ENCODE measurements at regions not wholly inside any gene's neighbourhood (a gene's known extent, or its start where the extent isn't known, plus 50 kb on each side); places are given as distances from the start of the nearest gene placed in this dataset.

DNA sequence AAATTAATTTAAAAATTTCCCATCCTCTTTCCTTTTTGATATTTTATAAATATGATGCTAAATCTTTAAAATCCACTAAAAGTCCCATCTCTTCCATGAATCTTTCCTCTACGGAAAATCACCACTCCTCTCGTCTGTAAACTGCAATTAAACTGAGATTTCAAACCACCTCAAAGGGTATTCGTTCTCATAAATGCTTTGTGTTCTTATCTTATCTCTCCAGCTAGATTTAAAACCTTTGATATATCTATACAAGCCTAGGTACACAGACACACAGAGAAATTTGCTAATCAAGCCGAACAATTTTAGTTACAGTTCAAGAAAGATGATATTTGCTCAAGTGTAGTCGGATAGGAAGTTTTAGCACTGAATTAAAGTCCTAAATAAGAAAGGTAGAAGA, 214.6 kb upstream of the PRDM1 start:
- H2AFZ ChIP-seq (ENCODE audit: low read depth) = no peak overlapping the region
- no peaks in the 10 kb centered on the region for H3K79me2 ChIP-seq (ENCODE audit: insufficient read depth)
- no peak overlapping the region for H3K9ac ChIP-seq
- CTCF ChIA-PET = no interaction called here
- no peaks in the 10 kb centered on the region for H3F3A ChIP-seq (replicated peaks; ENCODE audit: insufficient read depth)
- H3K36me3 ChIP-seq (replicated peaks in 1 of 2; ENCODE audit: control insufficient read depth in 1 of 2, insufficient read depth in 2 of 2, low read length in 1 of 2) = no peaks in the 10 kb centered on the region
- no peaks in the 10 kb centered on the region for H4K20me1 ChIP-seq (ENCODE audit: insufficient read depth)
- DNase-seq = no peak
- no peaks in the 10 kb centered on the region for H3K4me1 ChIP-seq (ENCODE audit: control insufficient read depth in 1 of 2, insufficient read depth in 2 of 2, low read depth in 1 of 2, low read length in 1 of 2)
- no peak overlapping the region for H3K4me2 ChIP-seq
- TF ChIP-seq YY1 (IDR thresholded peaks at IDR 0.05; ENCODE audit: low read depth) (no peak), NRF1 (IDR thresholded peaks at IDR 0.05; ENCODE audit: low read depth, low read length) (no peak), RCOR1 (IDR thresholded peaks at IDR 0.05; ENCODE audit: low read length) (no peak), ELF1 (IDR thresholded peaks at IDR 0.05) (no peak), TAF1 (IDR thresholded peaks at IDR 0.05; ENCODE audit: borderline replicate concordance, low read depth, low read length) (no peak), CHD2 (IDR thresholded peaks at IDR 0.05; ENCODE audit: low read length, partially characterized antibody) (no peak), USF1 (IDR thresholded peaks at IDR 0.05; ENCODE audit: borderline replicate concordance, low read depth) (no peak), GATA2 (CRISPR knock-in tag; IDR thresholded peaks at IDR 0.05) (no peak), RFX5 (IDR thresholded peaks at IDR 0.05; ENCODE audit: low read length) (no peak), SMC3 (IDR thresholded peaks at IDR 0.05; ENCODE audit: low read depth, low read length) (no peak), JUND (IDR thresholded peaks at IDR 0.05) (no peak), CTCF (IDR thresholded peaks at IDR 0.05) (no peak), EZH2phosphoT487 (IDR thresholded peaks at IDR 0.05; ENCODE audit: borderline replicate concordance, low read depth) (no peak)
- TF ChIP-seq, protein P1, sequence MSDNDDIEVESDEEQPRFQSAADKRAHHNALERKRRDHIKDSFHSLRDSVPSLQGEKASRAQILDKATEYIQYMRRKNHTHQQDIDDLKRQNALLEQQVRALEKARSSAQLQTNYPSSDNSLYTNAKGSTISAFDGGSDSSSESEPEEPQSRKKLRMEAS (IDR thresholded peaks at IDR 0.05; ENCODE audit: low read depth) = no peak
- TF ChIP-seq, protein P2, sequence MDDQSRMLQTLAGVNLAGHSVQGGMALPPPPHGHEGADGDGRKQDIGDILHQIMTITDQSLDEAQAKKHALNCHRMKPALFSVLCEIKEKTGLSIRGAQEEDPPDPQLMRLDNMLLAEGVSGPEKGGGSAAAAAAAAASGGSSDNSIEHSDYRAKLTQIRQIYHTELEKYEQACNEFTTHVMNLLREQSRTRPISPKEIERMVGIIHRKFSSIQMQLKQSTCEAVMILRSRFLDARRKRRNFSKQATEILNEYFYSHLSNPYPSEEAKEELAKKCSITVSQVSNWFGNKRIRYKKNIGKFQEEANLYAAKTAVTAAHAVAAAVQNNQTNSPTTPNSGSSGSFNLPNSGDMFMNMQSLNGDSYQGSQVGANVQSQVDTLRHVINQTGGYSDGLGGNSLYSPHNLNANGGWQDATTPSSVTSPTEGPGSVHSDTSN (IDR thresholded peaks at IDR 0.05) = no peak
- H3K27me3 ChIP-seq (ENCODE audit: insufficient read depth) = no peaks in the 10 kb centered on the region
- no peak overlapping the region for H3K27ac ChIP-seq (ENCODE audit: low read depth in 2 of 2, low read length in 1 of 2)
- H3K9me2 ChIP-seq = no peaks in the 10 kb centered on the region
- H3K4me3 ChIP-seq (ENCODE audit: low read depth in 2 of 2, low read length in 1 of 2) = no peak overlapping the region
- POLR2A ChIA-PET = no interaction called here
- H3K9me3 ChIP-seq = no peaks in the 10 kb centered on the region
- WGBS (ENCODE audit: low lambda C conversion rate) = 59% methylated on average over 5 of the region's 5 CpGs

DNA sequence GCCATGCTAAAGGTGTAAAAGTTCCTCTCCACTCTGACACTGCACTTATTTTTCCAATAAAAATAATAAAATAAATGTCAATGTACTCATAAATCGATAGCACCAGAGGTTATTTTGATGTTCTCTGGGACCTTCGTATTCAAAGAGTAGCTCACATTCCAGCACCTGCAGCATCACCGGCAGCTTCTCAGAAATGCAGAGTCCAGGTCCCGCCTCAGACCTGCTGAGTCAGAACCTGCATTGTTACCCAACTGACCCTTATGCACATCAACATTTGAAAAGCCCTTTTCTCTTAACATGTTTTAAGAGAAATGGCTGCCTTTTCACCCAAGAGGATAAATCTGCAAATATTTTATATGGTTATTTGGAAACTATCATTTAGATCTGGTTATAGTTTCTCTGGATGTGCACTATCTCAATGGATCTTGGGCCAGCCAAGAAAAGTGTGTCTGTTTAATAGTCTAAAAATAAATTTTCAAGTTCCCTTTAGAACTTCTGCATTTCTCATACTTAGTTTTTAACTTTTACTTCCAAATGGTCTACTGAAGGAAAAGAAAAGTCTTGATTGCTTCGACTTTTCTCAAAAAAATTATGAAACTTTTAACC, 216.2 kb upstream of the PRDM1 start:
- H3K27me3 ChIP-seq (ENCODE audit: insufficient read depth) = no peaks in the 10 kb centered on the region
- H3K4me3 ChIP-seq (ENCODE audit: low read depth in 2 of 2, low read length in 1 of 2) = no peak overlapping the region
- no peak overlapping the region for H2AFZ ChIP-seq (ENCODE audit: low read depth)
- POLR2A ChIA-PET = no interaction called here
- CTCF ChIA-PET = no interaction called here
- H3K4me1 ChIP-seq (ENCODE audit: control insufficient read depth in 1 of 2, insufficient read depth in 2 of 2, low read depth in 1 of 2, low read length in 1 of 2) = no peaks in the 10 kb centered on the region
- no peaks in the 10 kb centered on the region for H3K36me3 ChIP-seq (replicated peaks in 1 of 2; ENCODE audit: control insufficient read depth in 1 of 2, insufficient read depth in 2 of 2, low read length in 1 of 2)
- WGBS (ENCODE audit: low lambda C conversion rate) = 45% methylated on average over 5 of the region's 5 CpGs
- no peak overlapping the region for H3K27ac ChIP-seq (ENCODE audit: low read depth in 2 of 2, low read length in 1 of 2)
- H3K9ac ChIP-seq = no peak overlapping the region
- no peak overlapping the region for H3K4me2 ChIP-seq
- no peaks in the 10 kb centered on the region for H3K9me3 ChIP-seq
- no peaks in the 10 kb centered on the region for H4K20me1 ChIP-seq (ENCODE audit: insufficient read depth)
- TF ChIP-seq GATA2 (CRISPR knock-in tag; IDR thresholded peaks at IDR 0.05) = no peak
- no peak for TF ChIP-seq SMC3 (IDR thresholded peaks at IDR 0.05; ENCODE audit: low read depth, low read length)
- TF ChIP-seq NFIC (IDR thresholded peaks at IDR 0.05; ENCODE audit: borderline replicate concordance) = no peak
- no peak for TF ChIP-seq IRF3 (IDR thresholded peaks at IDR 0.05; ENCODE audit: low read depth, low read length)
- no peak for TF ChIP-seq JUND (IDR thresholded peaks at IDR 0.05)
- TF ChIP-seq TAF1 (IDR thresholded peaks at IDR 0.05; ENCODE audit: borderline replicate concordance, low read depth, low read length) = no peak
- no peak for TF ChIP-seq FOXJ3 (CRISPR knock-in tag; IDR thresholded peaks at IDR 0.05)
- no peak for TF ChIP-seq GABPA (IDR thresholded peaks at IDR 0.05; ENCODE audit: low read depth)
- TF ChIP-seq NRF1 (IDR thresholded peaks at IDR 0.05; ENCODE audit: low read depth, low read length) = no peak
- TF ChIP-seq ZBTB33 (IDR thresholded peaks at IDR 0.05; ENCODE audit: borderline replicate concordance, low read depth) = no peak
- TF ChIP-seq EZH2phosphoT487 (IDR thresholded peaks at IDR 0.05; ENCODE audit: borderline replicate concordance, low read depth) = no peak
- no peak for TF ChIP-seq MEF2A (IDR thresholded peaks at IDR 0.05; ENCODE audit: borderline replicate concordance, low read depth)
- TF ChIP-seq CHD2 (IDR thresholded peaks at IDR 0.05; ENCODE audit: low read length, partially characterized antibody) = no peak
- no peak for TF ChIP-seq FOXM1 (IDR thresholded peaks at IDR 0.05; ENCODE audit: low read depth)
- H3K9me2 ChIP-seq = no peaks in the 10 kb centered on the region
- no peaks in the 10 kb centered on the region for H3F3A ChIP-seq (replicated peaks; ENCODE audit: insufficient read depth)
- no peak for DNase-seq
- H3K79me2 ChIP-seq (ENCODE audit: insufficient read depth) = no peaks in the 10 kb centered on the region
